Vagina (tissue), 2 donors: ENCODE measurements at regions not wholly inside any gene's neighbourhood (a gene's known extent, or its start where the extent isn't known, plus 50 kb on each side); places are given as distances from the start of the nearest gene placed in this dataset.
A peak's percentile ranks its signal among the peaks of the same experiment; 100 is the strongest.

Experiments used
- DNase-seq, 2 donors: peaks; one replicate each; pipeline ENCODE4 v3.0.0-alpha.2; 2017; ENCODE audit errors: extremely low spot score in 2 of 2
- H3K27ac ChIP-seq: fragments of 200-600 bp; sonication (generic); one replicate; pipeline ENCODE4 v1.5.1; 2019
- H3K27me3 ChIP-seq: fragments of 200-600 bp; sonication (generic); one replicate; pipeline ENCODE4 v1.5.1; 2019
- H3K36me3 ChIP-seq, 2 donors: fragments of 200-600 bp; sonication (generic); one replicate each; pipeline ENCODE4 v1.5.1; 2017 to 2019
- H3K4me1 ChIP-seq: fragments of 200-600 bp; sonication (generic); one replicate; pipeline ENCODE4 v1.5.1; 2019
- H3K4me3 ChIP-seq, 2 donors: fragments of 200-600 bp; sonication (generic); 1 replicate in 1 of 2; 2 replicates in 1 of 2; pipeline ENCODE4 v1.5.1; 2016 to 2019
- H3K9me3 ChIP-seq: fragments of 200-600 bp; sonication (generic); one replicate; pipeline ENCODE4 v1.5.1; 2019
- CTCF ChIP-seq, 3 experiments: fragments of 450-650 bp in 2 of 3; fragments of 200-600 bp in 1 of 3; sonication (generic) in 1 of 3; IDR thresholded peaks; one replicate each; pipeline ENCODE4 v1.5.1; 2017 to 2019; ENCODE audit warnings: antibody characterized with exemption in 3 of 3, mild to moderate bottlenecking in 2 of 3, moderate library complexity in 2 of 3
- POLR2A ChIP-seq, 2 donors: fragments of 450-650 bp; IDR thresholded peaks; one replicate each; pipeline ENCODE4 v1.6.1; 2017; ENCODE audit warnings: antibody characterized with exemption in 2 of 2, mild to moderate bottlenecking in 2 of 2, moderate library complexity in 2 of 2
- POLR2AphosphoS5 ChIP-seq, 2 donors: sonication (generic); formaldehyde crosslinking; IDR thresholded peaks; one replicate each; pipeline ENCODE4 v1.9.0; 2017; ENCODE audit warnings: antibody characterized with exemption in 2 of 2, mild to moderate bottlenecking in 2 of 2, low read depth in 1 of 2; ENCODE audit not compliant: insufficient read depth in 1 of 2
- intact Hi-C: fragments of 100-400 bp; cut with DNase I; formaldehyde crosslinking; loops from one replicate; pipeline ENCODE4 v1.15.1; 2023

DNA sequence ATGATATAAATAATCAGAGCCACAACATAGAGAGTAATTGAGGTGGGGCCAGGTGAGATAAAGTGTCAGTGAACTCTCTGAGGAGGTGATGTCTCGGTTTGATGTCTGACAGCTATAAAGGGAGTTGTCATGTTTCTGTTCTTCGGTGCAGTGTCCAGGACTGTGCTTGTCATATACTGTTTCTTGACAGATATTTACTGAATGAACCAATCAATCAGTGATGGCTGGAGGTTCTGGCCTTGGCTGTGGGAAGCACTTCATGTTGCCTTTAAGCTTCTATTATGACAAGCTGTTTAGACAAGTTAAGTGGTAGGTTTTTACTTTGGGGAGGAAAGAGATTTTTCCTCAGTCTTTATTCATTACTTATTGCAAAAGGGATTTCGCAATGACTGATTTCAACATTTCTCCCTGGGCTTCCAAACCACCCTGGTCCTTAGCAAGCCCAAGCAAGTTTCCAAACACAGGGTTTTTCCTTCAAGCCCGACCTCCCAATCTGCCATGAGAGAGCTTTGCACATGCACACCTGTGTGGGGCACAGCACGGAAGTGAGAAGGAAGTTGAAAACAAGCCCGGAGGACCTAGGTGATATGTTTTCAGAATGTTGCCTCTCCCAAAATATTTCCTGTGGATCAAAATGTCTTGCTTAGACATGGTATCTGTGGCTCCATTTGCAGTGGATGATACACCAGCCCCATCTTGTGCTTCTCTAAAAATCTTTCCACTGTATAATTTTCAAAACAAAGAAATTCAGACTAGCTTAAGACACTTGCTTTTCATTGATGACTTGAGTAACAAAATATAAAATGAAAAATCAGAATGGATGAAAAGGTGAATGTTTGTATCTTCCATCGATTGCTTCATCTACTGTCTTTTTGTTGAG lies 567.3 kb upstream of the BTBD3 start:
- no peak overlapping the region for H3K27ac ChIP-seq
- intact Hi-C loops = no loop called here

DNA sequence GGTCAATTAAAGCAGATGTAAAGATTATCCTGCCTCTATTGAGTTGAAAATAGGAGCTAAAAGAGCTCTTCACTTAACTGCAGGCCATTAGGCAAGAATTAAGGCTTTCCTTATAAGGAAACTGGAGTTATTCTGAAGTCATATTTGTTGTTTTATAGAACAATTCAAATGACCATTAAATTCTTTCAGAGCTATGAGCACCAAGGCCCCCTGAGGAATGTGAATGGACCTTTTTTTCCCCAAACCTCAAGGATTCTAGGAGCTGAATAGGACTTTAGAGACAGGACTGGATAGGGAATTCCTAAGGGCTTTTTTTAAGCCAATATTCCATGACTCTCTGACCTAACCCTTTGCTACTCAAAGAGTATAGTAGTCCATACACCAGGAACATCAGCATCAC lies 565.7 kb upstream of the BTBD3 start:
- no peak overlapping the region for H3K4me3 ChIP-seq
- no peaks in the 10 kb centered on the region for H3K4me1 ChIP-seq
- H3K9me3 ChIP-seq = no peaks in the 10 kb centered on the region
- no peaks in the 10 kb centered on the region for H3K27me3 ChIP-seq
- no peak for DNase-seq
- intact Hi-C loops = no loop called here
- no peaks in the 10 kb centered on the region for H3K36me3 ChIP-seq
- H3K27ac ChIP-seq = no peak overlapping the region
- no peak for TF ChIP-seq POLR2AphosphoS5 (IDR thresholded peaks at IDR 0.05; ENCODE audit: insufficient read depth in 1 of 2, low read depth in 1 of 2)
- TF ChIP-seq CTCF (IDR thresholded peaks at IDR 0.05) = no peak

More for the DNA sequence above, 567.3 kb upstream of the BTBD3 start:
- no peaks in the 10 kb centered on the region for H3K9me3 ChIP-seq
- H3K36me3 ChIP-seq = no peaks in the 10 kb centered on the region
- no peaks in the 10 kb centered on the region for H3K27me3 ChIP-seq
- peak in 1 of 2 donors; percentile 65 for TF ChIP-seq POLR2AphosphoS5 (IDR thresholded peaks at IDR 0.05; ENCODE audit: insufficient read depth in 1 of 2, low read depth in 1 of 2)
- TF ChIP-seq POLR2A (IDR thresholded peaks at IDR 0.05) = no peak
- TF ChIP-seq CTCF (IDR thresholded peaks at IDR 0.05) = peak in 1 of 3 experiments; percentile 14
- H3K4me3 ChIP-seq = no peak overlapping the region
- peak in 1 of 2 donors; percentile 91 for DNase-seq
- H3K4me1 ChIP-seq = no peaks in the 10 kb centered on the region

- no peak overlapping the region for H3K27ac ChIP-seq
- H3K4me1 ChIP-seq = no peaks in the 10 kb centered on the region
- H3K4me3 ChIP-seq = no peak overlapping the region
- H3K27me3 ChIP-seq = no peaks in the 10 kb centered on the region
- TF ChIP-seq CTCF (IDR thresholded peaks at IDR 0.05) (no peak), POLR2A (IDR thresholded peaks at IDR 0.05) (no peak), POLR2AphosphoS5 (IDR thresholded peaks at IDR 0.05; ENCODE audit: insufficient read depth in 1 of 2, low read depth in 1 of 2) (no peak)
- H3K36me3 ChIP-seq = no peaks in the 10 kb centered on the region
- DNase-seq = no peak
- intact Hi-C loops = no loop called here
- H3K9me3 ChIP-seq = no peaks in the 10 kb centered on the region
Measured at GRCh38 chr20:11354846-11355245, 562.8 kb upstream of the BTBD3 start.

DNA sequence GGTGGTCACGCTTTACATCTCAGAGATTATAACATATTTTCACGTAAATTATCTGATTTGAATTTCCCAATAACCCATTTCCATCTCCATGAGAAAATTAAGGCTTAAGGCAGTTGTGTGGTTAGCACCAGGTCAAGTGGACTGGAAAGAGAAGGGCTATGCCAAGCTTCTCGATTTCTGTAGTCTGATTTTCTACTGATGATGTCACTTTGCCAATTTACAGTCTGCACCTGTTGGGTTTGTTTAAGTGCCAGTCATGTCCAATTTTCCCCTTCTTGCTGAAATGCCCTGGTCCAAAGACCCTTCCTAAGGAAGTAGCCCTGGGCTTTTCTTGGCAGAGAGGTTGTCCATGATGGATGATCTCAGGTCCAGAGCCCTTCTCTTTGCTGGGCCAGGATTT lies 562.3 kb upstream of the BTBD3 start:
- Histone ChIP-seq H3K4me3 (no peak overlapping the region), H3K36me3 (no peaks in the 10 kb centered on the region), H3K4me1 (no peaks in the 10 kb centered on the region), H3K9me3 (no peaks in the 10 kb centered on the region), H3K27me3 (no peaks in the 10 kb centered on the region), H3K27ac (no peak overlapping the region)
- no peak for DNase-seq
- intact Hi-C loops = no loop called here
- no peak for TF ChIP-seq POLR2A (IDR thresholded peaks at IDR 0.05)
- no peak for TF ChIP-seq CTCF (IDR thresholded peaks at IDR 0.05)
- TF ChIP-seq POLR2AphosphoS5 (IDR thresholded peaks at IDR 0.05; ENCODE audit: insufficient read depth in 1 of 2, low read depth in 1 of 2) = no peak

GRCh38 chr20:11356061-11356460 lies 561.6 kb upstream of the BTBD3 start:
- no peaks in the 10 kb centered on the region for H3K4me1 ChIP-seq
- TF ChIP-seq POLR2AphosphoS5 (IDR thresholded peaks at IDR 0.05; ENCODE audit: insufficient read depth in 1 of 2, low read depth in 1 of 2) = no peak
- TF ChIP-seq POLR2A (IDR thresholded peaks at IDR 0.05) = no peak
- TF ChIP-seq CTCF (IDR thresholded peaks at IDR 0.05) = no peak
- intact Hi-C loops = no loop called here

More at GRCh38 chr20:11356061-11356460, 561.6 kb upstream of the BTBD3 start:
- H3K9me3 ChIP-seq = no peaks in the 10 kb centered on the region
- no peak overlapping the region for H3K27ac ChIP-seq
- H3K27me3 ChIP-seq = no peaks in the 10 kb centered on the region
- DNase-seq = no peak
- no peaks in the 10 kb centered on the region for H3K36me3 ChIP-seq
- no peak overlapping the region for H3K4me3 ChIP-seq
